Liver (tissue), 3 donors: ENCODE measurements at regions not wholly inside any gene's neighbourhood (a gene's known extent, or its start where the extent isn't known, plus 50 kb on each side); places are given as distances from the start of the nearest gene placed in this dataset.

Experiments
- CTCF ChIP-seq: fragments of 150-350 bp; IDR thresholded peaks from 2 replicates; pipeline ENCODE4 v1.5.1; 2017; ENCODE audit warnings: improper control_type of control experiment, low read depth, low read length; ENCODE audit not compliant: missing input control
- FOXA1 ChIP-seq: IDR thresholded peaks from 2 replicates; pipeline ENCODE4 v1.6.1; 2016; ENCODE audit warnings: antibody characterized with exemption
- NR2F2 ChIP-seq: IDR thresholded peaks from 2 replicates; pipeline ENCODE4 v1.6.1; 2016; ENCODE audit warnings: antibody characterized with exemption
- RAD21 ChIP-seq, 2 donors: IDR thresholded peaks; 2 replicates each; pipeline ENCODE4 v1.6.1; 2016; ENCODE audit warnings: antibody characterized with exemption in 2 of 2, mild to moderate bottlenecking in 2 of 2
- SP1 ChIP-seq: IDR thresholded peaks from 2 replicates; pipeline ENCODE4 v1.6.1; 2018; ENCODE audit warnings: antibody characterized with exemption, mild to moderate bottlenecking
- TAF1 ChIP-seq: conservative IDR thresholded peaks from 2 replicates; pipeline ENCODE4 v1.6.1; 2016; ENCODE audit warnings: antibody characterized with exemption, mild to moderate bottlenecking
- YY1 ChIP-seq: IDR thresholded peaks from 2 replicates; pipeline ENCODE4 v1.6.1; 2016; ENCODE audit warnings: antibody characterized with exemption, mild to moderate bottlenecking
- ZBTB33 ChIP-seq: IDR thresholded peaks from 2 replicates; pipeline ENCODE4 v1.6.1; 2016; ENCODE audit warnings: antibody characterized with exemption
- TF ChIP-seq, protein P1 (sequence below): IDR thresholded peaks from 2 replicates; pipeline ENCODE4 v1.6.1; 2016; ENCODE audit warnings: antibody characterized with exemption
- donor health status: healthy.
- donor health status: healthy.

DNA sequence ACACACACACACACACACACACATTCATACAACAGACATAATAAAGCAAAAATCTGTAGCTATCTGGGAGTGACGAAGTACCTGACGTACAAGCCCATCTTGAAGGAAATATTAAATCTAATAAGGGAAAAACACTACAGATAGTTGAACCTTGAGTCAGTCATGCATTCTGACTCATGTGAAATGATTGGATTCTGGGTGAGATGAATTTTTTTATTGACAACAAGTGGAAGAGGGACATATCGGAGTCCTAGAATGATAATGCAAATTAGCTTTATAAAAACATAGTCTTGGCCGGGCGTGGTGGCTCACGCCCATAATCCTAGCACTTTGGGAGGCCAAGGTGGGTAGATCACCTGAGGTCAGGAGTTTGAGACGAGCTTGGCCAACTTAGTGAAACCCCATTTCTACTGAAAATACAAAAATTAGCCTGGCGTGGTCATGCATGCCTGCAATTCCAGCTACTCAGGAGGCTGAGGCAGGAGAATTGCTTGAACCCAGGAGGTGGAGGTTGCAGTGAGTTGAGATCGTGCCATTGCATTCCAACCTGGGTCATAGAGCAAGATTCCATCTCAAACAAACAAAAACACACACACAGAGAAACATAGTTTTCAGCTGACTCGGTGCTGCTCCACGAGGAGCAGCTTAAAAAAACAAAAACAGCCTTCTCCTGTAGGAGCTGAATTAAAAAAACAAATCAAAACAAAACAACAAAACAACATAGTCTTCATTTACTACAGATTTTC is 154.4 kb upstream of the MKLN1 start:
- TF ChIP-seq YY1 (no peak), CTCF (no peak), TAF1 (no peak), SP1 (no peak), NR2F2 (no peak), RAD21 (IDR thresholded peaks at IDR 0.05) (no peak), ZBTB33 (no peak), FOXA1 (no peak)
- TF ChIP-seq, protein P1, sequence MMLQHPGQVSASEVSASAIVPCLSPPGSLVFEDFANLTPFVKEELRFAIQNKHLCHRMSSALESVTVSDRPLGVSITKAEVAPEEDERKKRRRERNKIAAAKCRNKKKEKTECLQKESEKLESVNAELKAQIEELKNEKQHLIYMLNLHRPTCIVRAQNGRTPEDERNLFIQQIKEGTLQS = no peak
